ENCODE measurements at regions not wholly inside any gene's neighbourhood (a gene's known extent, or its start where the extent isn't known, plus 50 kb on each side); places are given as distances from the start of the nearest gene placed in this dataset.
A peak's percentile ranks its signal among the peaks of the same experiment; 100 is the strongest.

GRCh38 chr3:31439890-31440750, 92.6 kb upstream of the STT3B start:
- peak in 1 of 2 experiments; percentile 6 for DNase-seq

GRCh38 chr3:31440878-31441277, 91.8 kb upstream of the STT3B start:
- DNase-seq = no peak

GRCh38 chr3:31442755-31443154, 90.0 kb upstream of the STT3B start:
- DNase-seq = no peak

- DNase-seq = no peak
Measured at GRCh38 chr3:31444220-31445142, 88.2 kb upstream of the STT3B start.

- no peak for DNase-seq
Measured at GRCh38 chr3:31445701-31446100, 87.0 kb upstream of the STT3B start.

GRCh38 chr3:31448035-31448881, 84.5 kb upstream of the STT3B start:
- DNase-seq = no peak

- no peak for DNase-seq
Measured at GRCh38 chr3:31448882-31449243, 83.9 kb upstream of the STT3B start.

GRCh38 chr3:31449318-31449717, 83.4 kb upstream of the STT3B start:
- DNase-seq = no peak

GRCh38 chr3:31450345-31450744, 82.4 kb upstream of the STT3B start:
- no peak for DNase-seq

- no peak for DNase-seq
Measured at GRCh38 chr3:31452495-31453106, 80.1 kb upstream of the STT3B start.

GRCh38 chr3:31453430-31453829, 79.3 kb upstream of the STT3B start:
- DNase-seq = no peak

GRCh38 chr3:31455524-31455923, 77.2 kb upstream of the STT3B start:
- no peak for DNase-seq

- peak; percentile 71 to 74 for DNase-seq
Measured at GRCh38 chr3:31456373-31456772, 76.4 kb upstream of the STT3B start.

- DNase-seq = no peak
Measured at GRCh38 chr3:31461426-31461825, 71.3 kb upstream of the STT3B start.

- peak; percentile 87 for DNase-seq
Measured at GRCh38 chr3:31462050-31462569, 70.6 kb upstream of the STT3B start.

GRCh38 chr3:31465999-31466398, 66.7 kb upstream of the STT3B start:
- DNase-seq = no peak

GRCh38 chr3:31466866-31467265, 65.9 kb upstream of the STT3B start:
- no peak for DNase-seq

GRCh38 chr3:31468433-31468832, 64.3 kb upstream of the STT3B start:
- no peak for DNase-seq

GRCh38 chr3:31469385-31469784, 63.3 kb upstream of the STT3B start:
- no peak for DNase-seq

- no peak for DNase-seq
Measured at GRCh38 chr3:31472479-31473390, 60.0 kb upstream of the STT3B start.

GRCh38 chr3:31476209-31476608, 56.5 kb upstream of the STT3B start:
- DNase-seq = no peak
